ENCODE measurements at regions not wholly inside any gene's neighbourhood (a gene's known extent, or its start where the extent isn't known, plus 50 kb on each side); places are given as distances from the start of the nearest gene placed in this dataset.

- no peak for TF ChIP-seq CTCF (IDR thresholded peaks at IDR 0.05; ENCODE audit: low read depth, low read length)
- H3K4me3 ChIP-seq (ENCODE audit: low read depth, low read length): peak overlapping the region; percentile 20; the same call in 1 of the 2 replicates
Observed at GRCh38 chr1:221335161-221336101, 406.5 kb downstream of the DUSP10 start.

GRCh38 chr1:221336126-221336525 lies 405.8 kb downstream of the DUSP10 start:
- TF ChIP-seq CTCF (IDR thresholded peaks at IDR 0.05; ENCODE audit: low read depth, low read length): no peak
- peak overlapping the region; percentile 20; the same call in 1 of the 2 replicates for H3K4me3 ChIP-seq (ENCODE audit: low read depth, low read length)

GRCh38 chr1:221337106-221337505 lies 404.8 kb downstream of the DUSP10 start:
- no peak for TF ChIP-seq CTCF (IDR thresholded peaks at IDR 0.05; ENCODE audit: low read depth, low read length)
- H3K4me3 ChIP-seq (ENCODE audit: low read depth, low read length): no peak overlapping the region

GRCh38 chr1:221343136-221343535 lies 398.8 kb downstream of the DUSP10 start:
- H3K4me3 ChIP-seq (ENCODE audit: low read depth, low read length): no peak overlapping the region
- no peak for TF ChIP-seq CTCF (IDR thresholded peaks at IDR 0.05; ENCODE audit: low read depth, low read length)

- no peak for TF ChIP-seq CTCF (IDR thresholded peaks at IDR 0.05; ENCODE audit: low read depth, low read length)
- no peak overlapping the region for H3K4me3 ChIP-seq (ENCODE audit: low read depth, low read length)
Observed at GRCh38 chr1:221343607-221344006, 398.3 kb downstream of the DUSP10 start.

- H3K4me3 ChIP-seq (ENCODE audit: low read depth, low read length): no peak overlapping the region
- TF ChIP-seq CTCF (IDR thresholded peaks at IDR 0.05; ENCODE audit: low read depth, low read length): no peak
Observed at GRCh38 chr1:221344693-221345092, 397.2 kb downstream of the DUSP10 start.

- H3K4me3 ChIP-seq (ENCODE audit: low read depth, low read length): no peak overlapping the region
- no peak for TF ChIP-seq CTCF (IDR thresholded peaks at IDR 0.05; ENCODE audit: low read depth, low read length)
Observed at GRCh38 chr1:221347706-221348105, 394.2 kb downstream of the DUSP10 start.
